ENCODE measurements at regions not wholly inside any gene's neighbourhood (a gene's known extent, or its start where the extent isn't known, plus 50 kb on each side); places are given as distances from the start of the nearest gene placed in this dataset.
A peak's percentile ranks its signal among the peaks of the same experiment; 100 is the strongest.

DNA sequence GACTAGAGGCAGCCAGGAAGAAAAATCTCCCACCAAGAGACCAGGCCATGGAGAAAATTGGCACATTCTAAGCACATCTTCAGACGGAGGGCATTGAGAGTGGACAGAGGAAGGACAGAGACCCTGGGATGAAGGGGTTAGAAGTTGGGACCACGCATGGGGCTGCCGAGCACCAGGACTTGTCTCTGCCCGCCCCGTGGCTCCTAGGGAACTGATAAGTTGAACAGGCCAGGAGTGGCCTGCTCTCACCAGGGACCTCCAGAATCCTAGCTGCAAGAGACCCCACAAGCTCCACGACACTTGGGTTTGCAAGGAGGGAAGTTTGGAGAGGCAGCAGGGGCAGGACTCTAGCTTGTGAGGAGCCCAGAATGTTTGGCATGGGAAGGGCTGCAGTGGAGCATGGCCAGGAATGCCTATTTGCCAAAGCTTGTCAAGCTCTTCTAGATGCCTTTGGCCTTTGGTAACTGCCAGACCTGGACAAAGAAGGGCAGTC is 355.1 kb downstream of the NSUN3 start:
- TF ChIP-seq EZH2 (IDR thresholded peaks at IDR 0.05; ENCODE audit: low read length, unreplicated experiment) (no peak), EZH2phosphoT487 (IDR thresholded peaks at IDR 0.05; ENCODE audit: borderline replicate concordance, low read length) (no peak)
- TF ChIP-seq, protein P1, sequence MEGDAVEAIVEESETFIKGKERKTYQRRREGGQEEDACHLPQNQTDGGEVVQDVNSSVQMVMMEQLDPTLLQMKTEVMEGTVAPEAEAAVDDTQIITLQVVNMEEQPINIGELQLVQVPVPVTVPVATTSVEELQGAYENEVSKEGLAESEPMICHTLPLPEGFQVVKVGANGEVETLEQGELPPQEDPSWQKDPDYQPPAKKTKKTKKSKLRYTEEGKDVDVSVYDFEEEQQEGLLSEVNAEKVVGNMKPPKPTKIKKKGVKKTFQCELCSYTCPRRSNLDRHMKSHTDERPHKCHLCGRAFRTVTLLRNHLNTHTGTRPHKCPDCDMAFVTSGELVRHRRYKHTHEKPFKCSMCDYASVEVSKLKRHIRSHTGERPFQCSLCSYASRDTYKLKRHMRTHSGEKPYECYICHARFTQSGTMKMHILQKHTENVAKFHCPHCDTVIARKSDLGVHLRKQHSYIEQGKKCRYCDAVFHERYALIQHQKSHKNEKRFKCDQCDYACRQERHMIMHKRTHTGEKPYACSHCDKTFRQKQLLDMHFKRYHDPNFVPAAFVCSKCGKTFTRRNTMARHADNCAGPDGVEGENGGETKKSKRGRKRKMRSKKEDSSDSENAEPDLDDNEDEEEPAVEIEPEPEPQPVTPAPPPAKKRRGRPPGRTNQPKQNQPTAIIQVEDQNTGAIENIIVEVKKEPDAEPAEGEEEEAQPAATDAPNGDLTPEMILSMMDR (conservative IDR thresholded peaks at IDR 0.05; ENCODE audit: low read depth, low read length), result no peak
- POLR2A ChIA-PET (ENCODE audit: unreplicated experiment), result no interaction called here

DNA sequence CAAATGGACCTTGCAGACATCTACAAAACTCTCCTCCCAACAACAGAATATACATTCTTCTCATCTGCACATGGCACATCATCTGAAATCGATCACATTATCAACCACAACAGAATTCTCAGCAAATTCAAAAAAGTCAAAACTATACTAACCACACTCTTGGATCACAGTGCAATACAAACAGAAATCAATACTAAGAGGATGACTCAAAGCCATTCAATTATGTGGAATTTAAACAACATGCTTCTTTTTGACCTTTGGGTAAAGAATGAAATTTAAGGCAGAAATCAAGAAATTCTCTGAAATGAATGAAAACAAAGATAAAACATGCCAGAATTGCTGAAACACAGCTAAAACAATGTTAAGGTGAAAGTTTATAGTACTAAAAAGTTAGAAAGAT is 358.1 kb downstream of the NSUN3 start:
- intact Hi-C loops (cut with micrococcal nuclease), result no loop called here
- Histone ChIP-seq H3K9me3 (ENCODE audit: low read length) (no peaks in the 10 kb centered on the region), H3K4me2 (ENCODE audit: low read length) (peak overlapping the region; percentile 18; the same call in 1 of the 2 replicates), H3K27ac (ENCODE audit: low read length) (no peak overlapping the region), H3K36me3 (ENCODE audit: low read depth, low read length) (no peaks in the 10 kb centered on the region), H3K4me1 (ENCODE audit: insufficient read depth, low read length) (peaks cover 11% of the 10 kb centered on the region), H3F3A (ENCODE audit: low read length, unreplicated experiment) (no peaks in the 10 kb centered on the region), H4K20me1 (ENCODE audit: low read length) (no peaks in the 10 kb centered on the region), H3K9me2 (replicated peaks; ENCODE audit: low read length) (no peaks in the 10 kb centered on the region), H3K9ac (ENCODE audit: low read length) (no peak overlapping the region), H3K79me2 (ENCODE audit: low read length) (no peaks in the 10 kb centered on the region), H3K4me3 (ENCODE audit: low read length) (no peak overlapping the region), H2AFZ (ENCODE audit: low read length) (no peak overlapping the region), H3K27me3 (ENCODE audit: low read length) (no peaks in the 10 kb centered on the region)
- peak; percentile 24 for DNase-seq
- ChIA-PET CTCF (no interaction called here), POLR2A (ENCODE audit: unreplicated experiment) (no interaction called here)
- no peak for ATAC-seq
- BruUV-seq (replicated peaks), result no TSS peak
- TF ChIP-seq, protein P1 (conservative IDR thresholded peaks at IDR 0.05; ENCODE audit: low read depth, low read length), result no peak
- TF ChIP-seq EZH2 (IDR thresholded peaks at IDR 0.05; ENCODE audit: low read length, unreplicated experiment), result no peak
- TF ChIP-seq EZH2phosphoT487 (IDR thresholded peaks at IDR 0.05; ENCODE audit: borderline replicate concordance, low read length), result no peak

More for the DNA sequence above, 355.1 kb downstream of the NSUN3 start:
- DNase-seq, result no peak
- no peaks in the 10 kb centered on the region for H3K36me3 ChIP-seq (ENCODE audit: low read depth, low read length)
- no peak overlapping the region for H2AFZ ChIP-seq (ENCODE audit: low read length)
- intact Hi-C loops (cut with micrococcal nuclease), result no loop called here
- no TSS peak for BruUV-seq (replicated peaks)
- H3K79me2 ChIP-seq (ENCODE audit: low read length), result no peaks in the 10 kb centered on the region
- no peaks in the 10 kb centered on the region for H3K9me3 ChIP-seq (ENCODE audit: low read length)
- peaks cover 24% of the 10 kb centered on the region for H3K4me1 ChIP-seq (ENCODE audit: insufficient read depth, low read length)
- ATAC-seq, result no peak
- H3K9me2 ChIP-seq (replicated peaks; ENCODE audit: low read length), result no peaks in the 10 kb centered on the region
- no peak overlapping the region for H3K4me3 ChIP-seq (ENCODE audit: low read length)
- CTCF ChIA-PET, result no interaction called here
- no peaks in the 10 kb centered on the region for H4K20me1 ChIP-seq (ENCODE audit: low read length)
- H3K27ac ChIP-seq (ENCODE audit: low read length), result no peak overlapping the region
- H3F3A ChIP-seq (ENCODE audit: low read length, unreplicated experiment), result no peaks in the 10 kb centered on the region
- no peak overlapping the region for H3K4me2 ChIP-seq (ENCODE audit: low read length)
- H3K27me3 ChIP-seq (ENCODE audit: low read length), result no peaks in the 10 kb centered on the region
- no peak overlapping the region for H3K9ac ChIP-seq (ENCODE audit: low read length)

DNA sequence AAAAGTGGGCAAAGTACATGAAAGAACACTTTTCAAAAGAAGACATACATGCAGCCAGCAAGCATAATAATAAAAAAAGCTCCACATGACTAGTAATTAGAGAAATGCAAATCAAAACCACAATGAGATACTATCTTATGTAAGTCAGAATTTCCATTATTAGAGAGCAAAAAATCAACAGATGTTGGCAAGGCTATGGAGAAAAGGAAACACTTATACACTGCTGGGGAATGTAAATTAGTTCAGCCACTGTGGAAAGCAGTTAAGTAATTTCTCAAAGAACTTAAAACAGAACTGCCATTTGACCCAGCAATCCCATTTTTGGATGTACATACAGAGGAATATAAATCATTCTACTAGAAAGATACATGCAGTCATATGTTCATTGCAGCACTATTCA is 360.7 kb downstream of the NSUN3 start:
- DNase-seq, result no peak
- no TSS peak for BruUV-seq (replicated peaks)
- CTCF ChIA-PET, result no interaction called here

More for the DNA sequence above, 360.7 kb downstream of the NSUN3 start:
- Histone ChIP-seq H3K27ac (ENCODE audit: low read length) (no peak overlapping the region), H3K4me3 (ENCODE audit: low read length) (no peak overlapping the region), H3K36me3 (ENCODE audit: low read depth, low read length) (no peaks in the 10 kb centered on the region), H3K9ac (ENCODE audit: low read length) (no peak overlapping the region), H3K4me2 (ENCODE audit: low read length) (no peak overlapping the region), H3F3A (ENCODE audit: low read length, unreplicated experiment) (no peaks in the 10 kb centered on the region), H3K27me3 (ENCODE audit: low read length) (no peaks in the 10 kb centered on the region), H3K79me2 (ENCODE audit: low read length) (no peaks in the 10 kb centered on the region), H4K20me1 (ENCODE audit: low read length) (no peaks in the 10 kb centered on the region), H3K9me2 (replicated peaks; ENCODE audit: low read length) (no peaks in the 10 kb centered on the region), H3K9me3 (ENCODE audit: low read length) (no peaks in the 10 kb centered on the region), H3K4me1 (ENCODE audit: insufficient read depth, low read length) (peaks cover 11% of the 10 kb centered on the region), H2AFZ (ENCODE audit: low read length) (no peak overlapping the region)
- peak; percentile 37; the same call in 1 of the 2 replicates for ATAC-seq
- intact Hi-C loops (cut with micrococcal nuclease), result no loop called here
- TF ChIP-seq EZH2phosphoT487 (IDR thresholded peaks at IDR 0.05; ENCODE audit: borderline replicate concordance, low read length) (no peak), EZH2 (IDR thresholded peaks at IDR 0.05; ENCODE audit: low read length, unreplicated experiment) (no peak)
- TF ChIP-seq, protein P1 (conservative IDR thresholded peaks at IDR 0.05; ENCODE audit: low read depth, low read length), result no peak
- POLR2A ChIA-PET (ENCODE audit: unreplicated experiment), result no interaction called here

All from PC-3 (cell line).